Lower leg skin (tissue), 3 donors: ENCODE measurements at regions not wholly inside any gene's neighbourhood (a gene's known extent, or its start where the extent isn't known, plus 50 kb on each side); places are given as distances from the start of the nearest gene placed in this dataset.

Experiments used
- CTCF ChIP-seq, 3 donors: fragments of 450-650 bp; IDR thresholded peaks; one replicate each; pipeline ENCODE4 v1.5.1; 2016; ENCODE audit warnings: antibody characterized with exemption in 3 of 3, mild to moderate bottlenecking in 3 of 3, moderate library complexity in 2 of 3
- POLR2A ChIP-seq, 2 donors: fragments of 450-650 bp; IDR thresholded peaks; one replicate each; pipeline ENCODE4 v1.6.1; 2016 to 2017; ENCODE audit warnings: antibody characterized with exemption in 2 of 2, mild to moderate bottlenecking in 1 of 2, moderate library complexity in 1 of 2

- TF ChIP-seq CTCF (IDR thresholded peaks at IDR 0.05) (no peak), POLR2A (IDR thresholded peaks at IDR 0.05) (no peak)
Measured at GRCh38 chr4:44871133-44871532, 144.8 kb upstream of the GNPDA2 start.
